Ovary (tissue), 7 donors: ENCODE measurements at regions not wholly inside any gene's neighbourhood (a gene's known extent, or its start where the extent isn't known, plus 50 kb on each side); places are given as distances from the start of the nearest gene placed in this dataset.

Source experiments
- DNase-seq, 5 donors: peaks; one replicate each; pipeline ENCODE4 v3.0.0-alpha.2; 2019 to 2020
- H3K27ac ChIP-seq, 2 donors: fragments of 200-600 bp; one replicate each; pipeline versions ENCODE4 v1.5.1 to v1.8.0; 2019 to 2022
- H3K27me3 ChIP-seq: fragments of 200-600 bp; one replicate; pipeline ENCODE4 v1.8.0; 2022
- H3K36me3 ChIP-seq: fragments of 200-600 bp; sonication (generic); one replicate; pipeline ENCODE4 v1.5.1; 2019
- H3K4me1 ChIP-seq: one replicate; pipeline ENCODE4 v1.8.1; 2013; ENCODE audit warnings: mild to moderate bottlenecking, moderate library complexity; ENCODE audit not compliant: insufficient read depth
- H3K4me3 ChIP-seq: fragments of 200-600 bp; sonication (generic); one replicate; pipeline ENCODE4 v1.5.1; 2017
- H3K9me3 ChIP-seq, 2 donors: fragments of 200-600 bp in 1 of 2; sonication (generic) in 1 of 2; one replicate each; pipeline versions ENCODE4 v1.5.1 to v1.8.1; 2013 to 2019; ENCODE audit warnings: mild to moderate bottlenecking in 1 of 2, moderate library complexity in 1 of 2
- CTCF ChIP-seq, 3 donors: fragments of 450-650 bp in 2 of 3; fragments of 200-600 bp in 1 of 3; IDR thresholded peaks; one replicate each; pipeline versions ENCODE4 v1.5.1 to v1.8.0; 2016 to 2022; ENCODE audit warnings: antibody characterized with exemption in 3 of 3, mild to moderate bottlenecking in 1 of 3
- EP300 ChIP-seq: sonication (generic); formaldehyde crosslinking; IDR thresholded peaks from one replicate; pipeline ENCODE4 v1.6.1; 2017; ENCODE audit warnings: antibody characterized with exemption
- POLR2A ChIP-seq: fragments of 450-650 bp; IDR thresholded peaks from one replicate; pipeline ENCODE4 v1.6.1; 2017; ENCODE audit warnings: antibody characterized with exemption, mild to moderate bottlenecking, moderate library complexity
- WGBS, 3 donors: extraction: QIAGEN DNeasy Blood & Tissue Kit in 1 of 3; methylation state at CpG; one replicate each; pipeline versions ENCODE4 v1.1.5 to v1.1.7; 2013 to 2017; 5-methylcytosine and 5-hydroxymethylcytosine counted together
- intact Hi-C, 4 donors: fragments of 100-400 bp; cut with DNase I; formaldehyde crosslinking; loops; one replicate each; pipeline versions ENCODE4 v1.11.0 to v1.15.1; 2022 to 2023
- donor health status: DM: no; HTN: no; CAD: no; lungs with moderate emphysema.
- donor health status: DM: no; HTN: no; CAD: no.
- donor health status: Bipolar disorder and iron deficiency.
- donor health status: DM: no; HTN: no; CAD: no.
- donor health status: DM: yes; HTN: yes; CAD: no.

- H3K4me1 ChIP-seq, result no peaks in the 10 kb centered on the region
- no peak overlapping the region for H3K27ac ChIP-seq
- H3K4me3 ChIP-seq, result no peak overlapping the region
- H3K9me3 ChIP-seq, result no peaks in the 10 kb centered on the region
- intact Hi-C loops, result no loop called here
- no peaks in the 10 kb centered on the region for H3K27me3 ChIP-seq
- no peaks in the 10 kb centered on the region for H3K36me3 ChIP-seq
- no peak for DNase-seq
- 16 to 20% (median 18%) methylated on average over 1 of the region's 1 CpG for WGBS, 3 donors
- TF ChIP-seq POLR2A (no peak), EP300 (no peak)
Measured at GRCh38 chr3:153094386-153094785, 67.6 kb upstream of the RAP2B start.

- Histone ChIP-seq H3K4me1 (no peaks in the 10 kb centered on the region), H3K27me3 (no peaks in the 10 kb centered on the region), H3K36me3 (no peaks in the 10 kb centered on the region), H3K27ac (no peak overlapping the region), H3K4me3 (no peak overlapping the region), H3K9me3 (no peaks in the 10 kb centered on the region)
- 86 to 96% (median 91%) methylated on average over 1 of the region's 1 CpG for WGBS, 3 donors
- TF ChIP-seq POLR2A, result no peak
- TF ChIP-seq CTCF (IDR thresholded peaks at IDR 0.05), result no peak
- TF ChIP-seq EP300, result no peak
- intact Hi-C loops, result no loop called here
- no peak for DNase-seq
Measured at GRCh38 chr3:153095441-153095840, 66.6 kb upstream of the RAP2B start.

- Histone ChIP-seq H3K36me3 (no peaks in the 10 kb centered on the region), H3K4me1 (no peaks in the 10 kb centered on the region), H3K27me3 (no peaks in the 10 kb centered on the region), H3K4me3 (no peak overlapping the region), H3K27ac (no peak overlapping the region), H3K9me3 (no peaks in the 10 kb centered on the region)
- intact Hi-C loops, result no loop called here
- no peak for DNase-seq
- no peak for TF ChIP-seq CTCF (IDR thresholded peaks at IDR 0.05)
- no peak for TF ChIP-seq EP300
- no peak for TF ChIP-seq POLR2A
- 22 to 35% (median 29%) methylated on average over 7 of the region's 7 CpGs for WGBS, 3 donors
Measured at GRCh38 chr3:153096731-153097131, 65.3 kb upstream of the RAP2B start.

- TF ChIP-seq CTCF (IDR thresholded peaks at IDR 0.05), result no peak
- no peak for TF ChIP-seq POLR2A
- TF ChIP-seq EP300, result no peak
- no peaks in the 10 kb centered on the region for H3K27me3 ChIP-seq
- no peaks in the 10 kb centered on the region for H3K9me3 ChIP-seq
- intact Hi-C loops, result no loop called here
- DNase-seq, result no peak
- H3K4me1 ChIP-seq, result no peaks in the 10 kb centered on the region
- H3K36me3 ChIP-seq, result no peaks in the 10 kb centered on the region
- no peak overlapping the region for H3K27ac ChIP-seq
- H3K4me3 ChIP-seq, result no peak overlapping the region
Measured at GRCh38 chr3:153097213-153097612, 64.8 kb upstream of the RAP2B start.

GRCh38 chr3:153099131-153099530 lies 62.9 kb upstream of the RAP2B start:
- no peak overlapping the region for H3K4me3 ChIP-seq
- no peak for DNase-seq
- H3K36me3 ChIP-seq, result no peaks in the 10 kb centered on the region
- H3K27me3 ChIP-seq, result no peaks in the 10 kb centered on the region
- H3K4me1 ChIP-seq, result no peaks in the 10 kb centered on the region
- TF ChIP-seq POLR2A (no peak), CTCF (IDR thresholded peaks at IDR 0.05) (no peak), EP300 (no peak)
- H3K9me3 ChIP-seq, result no peaks in the 10 kb centered on the region
- intact Hi-C loops, result loop anchor here in 1 of 4 donors (2.0 kb wide), 1 partner anchor 38 kb away; no protein-coding TSS in a partner anchor
- no peak overlapping the region for H3K27ac ChIP-seq
- WGBS, 3 donors, result 94 to 97% (median 96%) methylated on average over 9 of the region's 9 CpGs
